ENCODE measurements at regions not wholly inside any gene's neighbourhood (a gene's known extent, or its start where the extent isn't known, plus 50 kb on each side); places are given as distances from the start of the nearest gene placed in this dataset.

GRCh38 chr5:82839881-82840280, 237.3 kb downstream of the TMEM167A start:
- Histone ChIP-seq H3K27ac (no peak overlapping the region), H3K4me3 (no peak overlapping the region), H3K36me3 (no peaks in the 10 kb centered on the region), H3K27me3 (no peaks in the 10 kb centered on the region), H3K4me1 (no peaks in the 10 kb centered on the region), H3K9me3 (peaks cover 0 to 9% (median 0%) of the 10 kb centered on the region in 4 donors)
- DNase-seq: no peak
- ATAC-seq (ENCODE audit: low FRiP score in 2 of 2): no peak
- 86 to 87% methylated on average over 3 of the region's 3 CpGs for WGBS, 2 donors
- no peak for TF ChIP-seq CTCF (IDR thresholded peaks at IDR 0.05)
- no peak for TF ChIP-seq EP300 (IDR thresholded peaks at IDR 0.05)
- no peak for TF ChIP-seq POLR2AphosphoS5 (IDR thresholded peaks at IDR 0.05)
- no peak for TF ChIP-seq POLR2A (IDR thresholded peaks at IDR 0.05)

GRCh38 chr5:82835488-82835887, 241.7 kb downstream of the TMEM167A start:
- Histone ChIP-seq H3K9me3 (peaks cover 0 to 9% (median 0%) of the 10 kb centered on the region in 4 donors), H3K27me3 (no peaks in the 10 kb centered on the region), H3K4me1 (no peaks in the 10 kb centered on the region), H3K36me3 (no peaks in the 10 kb centered on the region), H3K4me3 (no peak overlapping the region), H3K27ac (no peak overlapping the region)
- ATAC-seq (ENCODE audit: low FRiP score in 2 of 2) (no peak), DNase-seq (no peak)
- no peak for TF ChIP-seq EP300 (IDR thresholded peaks at IDR 0.05)
- TF ChIP-seq CTCF (IDR thresholded peaks at IDR 0.05): no peak
- no peak for TF ChIP-seq POLR2A (IDR thresholded peaks at IDR 0.05)
- TF ChIP-seq POLR2AphosphoS5 (IDR thresholded peaks at IDR 0.05): no peak

GRCh38 chr5:82834151-82834550, 243.0 kb downstream of the TMEM167A start:
- no peaks in the 10 kb centered on the region for H3K4me1 ChIP-seq
- DNase-seq (no peak), ATAC-seq (ENCODE audit: low FRiP score in 2 of 2) (no peak)
- H3K9me3 ChIP-seq: peaks cover 0 to 9% (median 0%) of the 10 kb centered on the region in 4 donors
- no peak overlapping the region for H3K4me3 ChIP-seq
- no peak overlapping the region for H3K27ac ChIP-seq
- no peak for TF ChIP-seq EP300 (IDR thresholded peaks at IDR 0.05)
- no peak for TF ChIP-seq POLR2A (IDR thresholded peaks at IDR 0.05)
- no peak for TF ChIP-seq POLR2AphosphoS5 (IDR thresholded peaks at IDR 0.05)
- TF ChIP-seq CTCF (IDR thresholded peaks at IDR 0.05): no peak
- no peaks in the 10 kb centered on the region for H3K27me3 ChIP-seq
- H3K36me3 ChIP-seq: no peaks in the 10 kb centered on the region

GRCh38 chr5:82833277-82833676, 243.9 kb downstream of the TMEM167A start:
- WGBS, 2 donors: 92 to 94% methylated on average over 3 of the region's 3 CpGs
- Histone ChIP-seq H3K4me1 (no peaks in the 10 kb centered on the region), H3K9me3 (peaks cover 0 to 9% (median 0%) of the 10 kb centered on the region in 4 donors), H3K27ac (no peak overlapping the region), H3K27me3 (no peaks in the 10 kb centered on the region), H3K4me3 (no peak overlapping the region), H3K36me3 (no peaks in the 10 kb centered on the region)
- no peak for ATAC-seq (ENCODE audit: low FRiP score in 2 of 2)
- no peak for DNase-seq
- TF ChIP-seq POLR2AphosphoS5 (IDR thresholded peaks at IDR 0.05): no peak
- no peak for TF ChIP-seq EP300 (IDR thresholded peaks at IDR 0.05)
- TF ChIP-seq CTCF (IDR thresholded peaks at IDR 0.05): no peak
- no peak for TF ChIP-seq POLR2A (IDR thresholded peaks at IDR 0.05)

GRCh38 chr5:82832445-82832844, 244.7 kb downstream of the TMEM167A start:
- no peaks in the 10 kb centered on the region for H3K36me3 ChIP-seq
- no peak for TF ChIP-seq POLR2AphosphoS5 (IDR thresholded peaks at IDR 0.05)
- TF ChIP-seq EP300 (IDR thresholded peaks at IDR 0.05): no peak
- TF ChIP-seq CTCF (IDR thresholded peaks at IDR 0.05): no peak
- no peak for TF ChIP-seq POLR2A (IDR thresholded peaks at IDR 0.05)
- H3K4me1 ChIP-seq: no peaks in the 10 kb centered on the region

More at GRCh38 chr5:82832445-82832844, 244.7 kb downstream of the TMEM167A start:
- H3K27me3 ChIP-seq: no peaks in the 10 kb centered on the region
- ATAC-seq (ENCODE audit: low FRiP score in 2 of 2): no peak
- H3K9me3 ChIP-seq: peaks cover 0 to 9% (median 0%) of the 10 kb centered on the region in 4 donors
- DNase-seq: no peak
- no peak overlapping the region for H3K27ac ChIP-seq
- 76 to 88% methylated on average over 2 of the region's 2 CpGs for WGBS, 2 donors
- no peak overlapping the region for H3K4me3 ChIP-seq

All from upper lobe of left lung (tissue), 6 donors.